ENCODE measurements at regions not wholly inside any gene's neighbourhood (a gene's known extent, or its start where the extent isn't known, plus 50 kb on each side); places are given as distances from the start of the nearest gene placed in this dataset.
A peak's percentile ranks its signal among the peaks of the same experiment; 100 is the strongest.
"Not testable (repeated sequence)": the region's sequence is repeated elsewhere in the genome, so short reads cannot be mapped to it uniquely, and the experiment has no call there.

- H3K27ac Mint-ChIP-seq = no peak overlapping the region
- H3K4me3 Mint-ChIP-seq = no peak overlapping the region
- no peaks in the 10 kb centered on the region for H3K27me3 Mint-ChIP-seq
- H3K4me1 Mint-ChIP-seq (ENCODE audit: unreplicated experiment) = peaks cover 9% of the 10 kb centered on the region
- H3K9me3 Mint-ChIP-seq = peaks cover 7% of the 10 kb centered on the region
- TF ChIP-seq CTCF (conservative IDR thresholded peaks at IDR 0.05) = no peak
- H3K36me3 Mint-ChIP-seq = no peaks in the 10 kb centered on the region
- DNase-seq (ENCODE audit: extremely low spot score, unreplicated experiment) = no peak
Measured at GRCh38 chr9:38478211-38478610, 54.0 kb upstream of the IGFBPL1 start.

GRCh38 chr9:38474476-38474875, 50.2 kb upstream of the IGFBPL1 start:
- not testable (repeated sequence) for H3K36me3 Mint-ChIP-seq; DNase-seq (ENCODE audit: extremely low spot score, unreplicated experiment); H3K9me3 Mint-ChIP-seq; H3K4me3 Mint-ChIP-seq; H3K27me3 Mint-ChIP-seq
- Mint-ChIP-seq H3K4me1 (ENCODE audit: unreplicated experiment) (peaks cover 10% of the 10 kb centered on the region), H3K27ac (peak overlapping the region; percentile 57)
